ENCODE measurements at regions not wholly inside any gene's neighbourhood (a gene's known extent, or its start where the extent isn't known, plus 50 kb on each side); places are given as distances from the start of the nearest gene placed in this dataset.

- Histone ChIP-seq H4K20me1 (replicated peaks in 1 of 2; ENCODE audit: control insufficient read depth in 1 of 2, insufficient read depth in 2 of 2, low read length in 2 of 2) (no peaks in the 10 kb centered on the region), H3K23me2 (ENCODE audit: low read depth, low read length) (no peaks in the 10 kb centered on the region), H3K36me3 (ENCODE audit: control insufficient read depth in 2 of 4, insufficient read depth in 4 of 4, low read length in 3 of 4) (no peaks in the 10 kb centered on the region), H3K56ac (replicated peaks; ENCODE audit: insufficient read length, low read depth, low read length) (no peak overlapping the region), H3K4me3 (ENCODE audit: extremely low read depth in 1 of 4, insufficient read depth in 2 of 4, low read depth in 3 of 4, low read length in 4 of 4) (no peak overlapping the region), H2BK120ac (replicated peaks; ENCODE audit: low read depth, low read length) (no peak overlapping the region), H3K4me2 (ENCODE audit: insufficient read depth in 1 of 2, low read depth in 2 of 2, low read length in 2 of 2) (peak overlapping the region in 1 of 2 experiments; percentile 19; a peak in 1 of 4 replicates), H2BK12ac (ENCODE audit: low read depth, low read length) (peak overlapping the region; percentile 90; the same call in 1 of the 2 replicates), H2AK5ac (ENCODE audit: low read depth, low read length) (0 out of 2 replicates have a peak overlapping the region, but pooled peaks have one; percentile 25), H3K4ac (replicated peaks; ENCODE audit: insufficient read length, low read depth, low read length) (no peak overlapping the region), H4K91ac (replicated peaks; ENCODE audit: insufficient read length, low read length) (peak overlapping the region; percentile 76), H3K9me3 (ENCODE audit: insufficient read depth in 2 of 2, low read depth in 1 of 2, low read length in 1 of 2) (peaks cover 0 to 3% of the 10 kb centered on the region in 2 experiments; a peak in 2 of 4 replicates), H3K27me3 (replicated peaks in 1 of 4; ENCODE audit: control insufficient read depth in 3 of 4, extremely low read depth in 1 of 4, insufficient read depth in 3 of 4, low read length in 3 of 4) (no peaks in the 10 kb centered on the region), H2AFZ (ENCODE audit: low read length) (0 out of 2 replicates have a peak overlapping the region, but pooled peaks have one; percentile 41), H3K79me1 (ENCODE audit: low read depth, low read length) (no peaks in the 10 kb centered on the region), H3K9ac (replicated peaks in 1 of 4; ENCODE audit: extremely low read depth in 1 of 4, low read depth in 3 of 4, low read length in 3 of 4) (no peak overlapping the region), H3K27ac (ENCODE audit: low read depth, low read length) (no peak overlapping the region), H3K4me1 (replicated peaks in 1 of 4; ENCODE audit: control insufficient read depth in 3 of 4, insufficient read depth in 4 of 4, low read length in 3 of 4) (peaks cover 0 to 14% (median 5%) of the 10 kb centered on the region in 4 experiments; a peak in 5 of 7 replicates), H3K23ac (ENCODE audit: insufficient read length) (no peak overlapping the region), H2BK15ac (ENCODE audit: low read length) (no peak overlapping the region), H3K79me2 (ENCODE audit: control insufficient read depth in 1 of 2, insufficient read depth in 2 of 2, low read length in 2 of 2) (no peaks in the 10 kb centered on the region), H3K14ac (ENCODE audit: insufficient read length) (no peak overlapping the region), H2BK20ac (ENCODE audit: low read length) (peak overlapping the region; percentile 74; the same call in 1 of the 2 replicates), H4K8ac (ENCODE audit: extremely low read depth, insufficient read depth, low read length) (peak overlapping the region; percentile 4; the same call in 1 of the 2 replicates), H4K5ac (ENCODE audit: insufficient read length, low read depth, low read length) (no peak overlapping the region), H2BK5ac (ENCODE audit: low read depth, low read length) (peak overlapping the region; percentile 82), H3K18ac (ENCODE audit: extremely low read depth, low read length) (peak overlapping the region; percentile 89; the same call in 1 of the 2 replicates)
- 93% methylated on average over 9 of the region's 9 CpGs; no CpG with 5 or more reads in 1 of the 2 experiments for WGBS, 2 experiments (ENCODE audit: extremely low coverage in 1 of 2, insufficient coverage in 1 of 2, insufficient read length in 1 of 2, insufficient replicate concordance in 2 of 2, low coverage in 1 of 2, low lambda C conversion rate in 2 of 2, missing lambda C conversion rate in 1 of 2)
- ChIA-PET CTCF (ENCODE audit: partially characterized antibody) (interaction anchor here (1.6 kb wide), 1 partner anchor 288 kb away, joined by 3 read pairs; no protein-coding TSS in a partner anchor), POLR2A (ENCODE audit: partially characterized antibody) (interaction anchor here (1.0 to 1.3 kb wide), 2 partner anchors 9 to 56 kb away, joined by 4 read pairs; no protein-coding TSS in a partner anchor)
- FAIRE-seq (no peak), DNase-seq (ENCODE audit: low read depth in 1 of 2, low spot score in 2 of 2) (no peak)
- TF ChIP-seq KDM5A (IDR thresholded peaks at IDR 0.05; ENCODE audit: low read length): no peak
- no peak for TF ChIP-seq PHF8 (conservative IDR thresholded peaks at IDR 0.05; ENCODE audit: low read depth, low read length)
- no peak for TF ChIP-seq TAF1 (IDR thresholded peaks at IDR 0.05; ENCODE audit: low read depth, low read length)
- TF ChIP-seq ATF2 (IDR thresholded peaks at IDR 0.05; ENCODE audit: low read length): no peak
- no peak for TF ChIP-seq POU5F1 (IDR thresholded peaks at IDR 0.05; ENCODE audit: low read depth, low read length)
- TF ChIP-seq CHD1 (IDR thresholded peaks at IDR 0.05; ENCODE audit: low read depth, low read length): no peak
- no peak for TF ChIP-seq USF2 (IDR thresholded peaks at IDR 0.05; ENCODE audit: low read length)
- no peak for TF ChIP-seq MAX (IDR thresholded peaks at IDR 0.05)
- no peak for TF ChIP-seq CHD2 (IDR thresholded peaks at IDR 0.05; ENCODE audit: low read length)
- no peak for TF ChIP-seq BCL11A (IDR thresholded peaks at IDR 0.05; ENCODE audit: low read depth in 2 of 2, low read length in 2 of 2)
- no peak for TF ChIP-seq CTBP2 (IDR thresholded peaks at IDR 0.05; ENCODE audit: borderline replicate concordance, insufficient read depth, insufficient read length, low read length)
Measured at GRCh38 chr12:18895540-18895939, 157.6 kb downstream of the CAPZA3 start.

Measured in H1 (cell line).